GM19395 (cell line): ENCODE measurements at regions not wholly inside any gene's neighbourhood (a gene's known extent, or its start where the extent isn't known, plus 50 kb on each side); places are given as distances from the start of the nearest gene placed in this dataset.

ENCODE experiments used
- ATAC-seq: cut with Tn5 transposase; IDR thresholded peaks from one replicate; pipeline ENCODE4 v1.9.1; 2021; ENCODE audit warnings: mild to moderate bottlenecking, moderate library complexity; ENCODE audit not compliant: unreplicated experiment

- ATAC-seq, result no peak
Measured at GRCh38 chr3:177995381-177996085, 540.7 kb upstream of the KCNMB2 start.

- ATAC-seq, result peak; percentile 95
Measured at GRCh38 chr3:178001670-178002101, 534.5 kb upstream of the KCNMB2 start.

- ATAC-seq, result no peak
Measured at GRCh38 chr3:178002113-178002512, 534.1 kb upstream of the KCNMB2 start.

- no peak for ATAC-seq
Measured at GRCh38 chr3:178003756-178004155, 532.5 kb upstream of the KCNMB2 start.

- ATAC-seq, result no peak
Measured at GRCh38 chr3:178005961-178006360, 530.3 kb upstream of the KCNMB2 start.

- no peak for ATAC-seq
Measured at GRCh38 chr3:178010306-178010705, 525.9 kb upstream of the KCNMB2 start.

- no peak for ATAC-seq
Measured at GRCh38 chr3:178019645-178020044, 516.6 kb upstream of the KCNMB2 start.

GRCh38 chr3:178022599-178022998, 513.6 kb upstream of the KCNMB2 start:
- no peak for ATAC-seq

GRCh38 chr3:178028933-178029332, 507.3 kb upstream of the KCNMB2 start:
- no peak for ATAC-seq

GRCh38 chr3:178036451-178037144, 499.6 kb upstream of the KCNMB2 start:
- no peak for ATAC-seq

- no peak for ATAC-seq
Measured at GRCh38 chr3:178041931-178042330, 494.3 kb upstream of the KCNMB2 start.

GRCh38 chr3:178042376-178042775, 493.9 kb upstream of the KCNMB2 start:
- ATAC-seq, result no peak

GRCh38 chr3:178043084-178043483, 493.2 kb upstream of the KCNMB2 start:
- ATAC-seq, result no peak

- ATAC-seq, result no peak
Measured at GRCh38 chr3:178044320-178044719, 491.9 kb upstream of the KCNMB2 start.

- ATAC-seq, result no peak
Measured at GRCh38 chr3:178047496-178047895, 488.7 kb upstream of the KCNMB2 start.

- ATAC-seq, result no peak
Measured at GRCh38 chr3:178048768-178049167, 487.5 kb upstream of the KCNMB2 start.

GRCh38 chr3:178054471-178054870, 481.8 kb upstream of the KCNMB2 start:
- no peak for ATAC-seq

GRCh38 chr3:178055939-178056338, 480.3 kb upstream of the KCNMB2 start:
- ATAC-seq, result no peak

GRCh38 chr3:178056868-178057267, 479.4 kb upstream of the KCNMB2 start:
- ATAC-seq, result no peak

GRCh38 chr3:178058629-178059028, 477.6 kb upstream of the KCNMB2 start:
- ATAC-seq, result no peak

GRCh38 chr3:178059119-178059518, 477.1 kb upstream of the KCNMB2 start:
- no peak for ATAC-seq

GRCh38 chr3:178059836-178060235, 476.4 kb upstream of the KCNMB2 start:
- ATAC-seq, result no peak
